Stimulated activated naive CD8-positive, alpha-beta T cell treated with anti-CD3 and anti-CD28 coated beads, Interleukin-15, Interleukin-2, amounts not matched to agents 100 U/mL and 50 U/mL, for 24 hours (primary cell): ENCODE measurements at regions not wholly inside any gene's neighbourhood (a gene's known extent, or its start where the extent isn't known, plus 50 kb on each side); places are given as distances from the start of the nearest gene placed in this dataset.
"Not testable (repeated sequence)": the region's sequence is repeated elsewhere in the genome, so short reads cannot be mapped to it uniquely, and the experiment has no call there.

Source experiments
- ATAC-seq: fragments of 150-1000 bp; cut with Tn5 transposase; one replicate; pipeline ENCODE4 v1.10.0; 2021
- DNase-seq: peaks from one replicate; pipeline ENCODE4 v3.0.0; 2021

DNA sequence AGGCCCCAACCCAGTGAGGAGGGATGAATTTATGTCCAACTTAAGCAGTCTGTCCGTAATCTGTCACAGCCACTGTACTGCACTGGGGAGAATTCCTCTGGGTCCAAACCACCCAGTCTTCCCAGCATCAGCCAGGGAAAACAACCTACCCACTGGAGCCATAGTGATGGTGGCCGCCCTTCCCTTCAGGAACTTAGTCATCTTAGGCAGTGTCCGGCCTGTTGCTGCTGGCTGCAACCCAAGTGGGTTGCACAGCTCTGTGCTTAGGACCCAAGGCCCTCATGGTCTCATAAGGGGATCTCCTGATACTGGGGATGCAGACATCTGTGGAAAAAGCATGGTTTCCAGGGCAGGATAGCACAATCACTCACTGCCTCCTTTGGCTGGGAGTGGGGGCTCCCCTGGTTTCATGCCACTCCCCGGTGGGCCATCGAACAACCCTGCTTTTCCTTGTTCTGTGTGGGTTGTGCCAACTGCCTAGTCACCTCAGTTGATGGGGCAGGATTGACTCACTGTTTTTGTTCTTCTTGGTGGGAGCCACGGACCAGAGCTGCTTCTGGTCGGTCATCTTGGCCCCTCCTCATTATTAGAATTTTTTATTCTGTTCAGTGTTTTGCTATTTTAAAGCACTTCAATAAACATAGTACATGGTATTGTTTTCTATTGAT lies 591.9 kb downstream of the DOK5 start:
- no peak for DNase-seq
- no peak for ATAC-seq

DNA sequence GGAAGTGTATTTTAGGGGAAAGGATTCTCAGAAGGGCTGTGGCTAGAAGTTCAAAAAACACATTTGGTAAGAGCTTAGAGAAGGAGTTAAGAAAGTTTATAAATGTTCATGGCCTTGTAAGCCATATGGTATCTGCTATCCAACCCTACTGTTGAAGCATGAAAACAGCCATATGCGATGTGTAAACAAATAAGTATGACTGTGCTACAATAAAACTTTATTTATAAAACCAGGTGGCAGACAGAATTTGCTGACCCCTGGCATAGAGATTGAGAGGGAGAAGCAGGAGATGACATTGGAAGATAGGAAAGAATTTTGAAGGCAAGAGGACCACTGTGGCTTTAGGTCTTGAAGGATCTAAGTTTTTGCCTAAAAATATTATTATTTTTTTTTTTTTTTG lies 583.5 kb downstream of the DOK5 start:
- ATAC-seq (no peak), DNase-seq (no peak)

DNA sequence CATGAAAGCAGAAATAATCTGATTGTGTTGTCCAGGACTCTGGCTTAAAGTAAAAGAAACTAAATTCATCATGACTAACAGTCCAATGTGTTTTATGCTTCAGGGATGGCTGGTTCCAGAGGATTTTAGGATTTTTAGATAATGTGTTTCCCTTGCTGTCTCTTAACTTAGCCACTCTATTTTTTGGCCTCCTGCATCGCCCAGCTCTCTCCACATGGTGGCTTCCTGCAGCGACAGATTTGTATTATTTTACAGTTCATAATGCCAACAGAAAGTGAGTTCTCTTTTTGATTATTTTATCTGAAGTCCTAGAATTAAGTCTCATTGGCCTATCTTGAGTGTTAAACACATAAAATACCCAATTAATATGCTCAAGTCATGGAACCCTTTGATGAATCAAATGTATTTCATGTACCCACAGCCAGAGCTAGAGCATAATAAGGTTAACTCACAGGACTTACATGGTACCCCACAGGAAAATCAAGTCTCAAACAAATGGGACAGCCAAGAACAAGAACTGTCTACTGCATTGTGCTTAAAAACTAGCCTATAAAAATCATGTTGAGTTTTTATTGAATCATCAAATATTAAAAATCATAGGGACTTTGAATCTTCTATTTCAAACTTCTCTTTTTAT lies 582.5 kb downstream of the DOK5 start:
- ATAC-seq (no peak), DNase-seq (no peak)

DNA sequence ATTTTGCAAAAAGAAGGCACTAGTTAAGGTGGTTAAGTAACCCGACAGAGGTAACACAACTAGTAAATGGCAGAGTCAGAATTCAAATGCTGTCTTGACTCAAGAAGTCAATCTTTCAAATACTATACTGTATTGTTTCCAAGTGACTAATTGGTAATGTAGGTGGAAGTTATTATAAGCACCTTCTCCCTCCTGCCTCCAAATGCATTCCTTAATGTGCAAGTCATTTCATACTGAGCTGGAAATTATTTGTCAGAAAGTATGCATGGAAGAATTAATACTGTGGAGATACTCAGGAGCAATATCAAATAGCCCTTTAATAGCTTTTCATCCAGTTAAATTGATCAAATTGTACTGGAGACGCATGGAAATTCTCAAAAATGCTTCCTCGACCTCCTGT lies 579.1 kb downstream of the DOK5 start:
- DNase-seq (no peak), ATAC-seq (no peak)

DNA sequence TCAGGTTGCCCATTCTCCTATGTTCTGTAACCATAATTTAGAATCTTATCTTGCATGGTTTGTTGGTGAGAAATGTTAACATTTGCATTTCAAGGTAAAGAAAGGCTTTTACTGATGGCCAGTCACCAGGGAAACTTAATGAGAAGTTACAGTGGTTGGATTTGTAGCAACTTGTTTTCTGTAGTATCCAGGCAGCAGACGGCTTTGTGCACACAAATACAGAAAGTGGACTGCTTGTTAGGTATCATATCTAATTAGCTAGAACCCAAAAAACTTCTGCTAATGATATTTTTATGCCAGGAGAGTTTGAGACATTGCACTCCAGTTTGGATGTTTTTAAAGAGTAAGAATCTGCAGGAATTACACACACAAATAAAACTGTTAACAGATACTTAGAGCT lies 578.0 kb downstream of the DOK5 start:
- ATAC-seq: no peak
- no peak for DNase-seq

DNA sequence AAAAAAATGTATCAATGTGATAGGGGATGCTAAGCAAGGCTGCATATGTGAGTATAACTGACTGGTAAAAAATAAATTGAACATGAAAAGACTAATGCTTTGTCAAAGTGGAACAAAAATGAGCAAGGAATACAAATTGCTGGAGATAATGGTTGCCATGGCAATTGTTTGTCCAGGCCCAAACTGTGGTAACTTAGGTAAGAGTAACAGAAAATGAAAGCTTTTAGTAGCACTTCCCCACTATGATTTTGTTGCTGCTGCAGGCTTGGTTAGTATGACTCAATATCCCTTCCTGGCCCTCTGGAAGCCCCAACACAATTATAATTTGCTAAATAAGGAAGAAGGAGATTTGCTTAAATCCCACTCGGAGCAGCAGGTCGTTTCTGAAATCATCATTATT lies 577.1 kb downstream of the DOK5 start:
- DNase-seq: no peak

DNA sequence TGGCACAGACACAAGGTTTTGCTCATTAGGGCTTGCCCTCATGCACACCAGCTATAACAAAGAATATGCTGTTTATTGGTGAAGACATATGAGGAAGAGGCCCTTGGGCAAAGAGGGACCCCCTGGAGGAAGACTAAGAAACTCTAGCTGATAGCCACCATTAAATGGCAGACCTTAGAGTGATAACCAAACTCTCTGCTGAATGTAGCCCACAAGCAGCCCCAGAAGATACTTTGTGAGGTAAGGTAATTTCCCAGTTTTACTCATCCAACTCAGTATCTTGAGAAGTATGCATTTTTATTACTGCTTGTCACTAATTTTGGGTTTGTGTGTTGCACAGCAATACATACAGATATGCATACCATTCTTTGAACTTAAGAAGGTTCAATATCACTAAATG lies 563.3 kb downstream of the DOK5 start:
- ATAC-seq: no peak

More for the DNA sequence above, 577.1 kb downstream of the DOK5 start:
- no peak for ATAC-seq

DNA sequence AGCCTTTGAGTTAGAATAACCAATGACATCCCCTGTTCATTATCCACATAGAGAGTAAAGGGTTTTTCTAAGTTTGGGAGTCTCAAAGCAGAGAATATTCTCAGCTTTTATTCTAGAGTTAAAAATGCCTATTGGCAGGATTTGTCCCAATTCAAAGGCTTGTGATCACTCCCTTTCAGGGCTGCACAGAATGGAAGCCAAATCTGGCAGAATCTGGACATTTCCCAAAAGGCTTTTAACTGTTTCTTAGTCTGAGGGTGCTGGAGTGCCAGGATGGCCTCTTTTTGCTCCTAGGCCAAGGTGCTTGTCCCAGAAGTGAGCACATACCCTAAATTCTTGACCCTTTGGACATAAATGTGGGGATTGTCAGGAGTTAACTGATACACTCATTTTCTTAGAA lies 556.6 kb downstream of the DOK5 start:
- ATAC-seq: no peak
- DNase-seq: no peak

More for the DNA sequence above, 563.3 kb downstream of the DOK5 start:
- no peak for DNase-seq

DNA sequence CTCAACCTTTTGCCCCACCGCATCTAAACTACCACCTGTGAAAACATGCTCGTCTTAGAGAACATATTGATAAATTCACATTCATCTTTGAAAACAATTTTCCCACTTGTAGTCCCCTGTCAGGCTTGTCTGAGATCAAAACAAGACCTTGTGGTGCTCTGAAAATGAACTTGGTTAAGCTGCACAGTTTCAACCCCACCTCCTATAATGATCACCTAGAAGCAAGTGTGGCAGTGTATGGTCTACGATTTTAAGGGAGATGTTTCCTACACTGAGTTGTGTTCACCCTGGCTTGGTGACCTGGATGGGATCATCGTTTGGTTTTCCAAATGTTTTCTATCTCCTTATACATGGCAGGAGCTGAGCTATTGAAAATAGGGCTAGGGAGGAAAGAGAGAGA lies 539.4 kb downstream of the DOK5 start:
- DNase-seq (no peak), ATAC-seq (no peak)

DNA sequence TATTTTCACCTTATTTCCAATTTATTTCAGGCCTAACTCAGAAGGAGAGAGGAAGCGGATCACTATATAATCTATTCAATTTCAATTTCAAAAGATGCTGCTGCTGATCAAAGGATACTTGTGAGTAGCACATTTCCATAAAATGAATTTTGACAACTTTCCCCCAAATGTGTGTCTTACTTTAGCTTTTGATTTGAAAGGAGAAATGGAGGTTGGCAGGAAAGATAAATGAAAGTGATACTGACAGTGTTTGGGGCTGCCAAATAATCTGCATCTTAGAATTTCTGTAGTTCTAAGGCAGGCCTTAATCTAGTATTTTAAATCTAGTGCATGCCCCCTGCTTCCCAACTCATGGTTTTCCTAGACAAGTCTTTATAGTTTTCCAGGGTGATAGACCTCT lies 535.4 kb downstream of the DOK5 start:
- no peak for ATAC-seq
- DNase-seq: no peak

DNA sequence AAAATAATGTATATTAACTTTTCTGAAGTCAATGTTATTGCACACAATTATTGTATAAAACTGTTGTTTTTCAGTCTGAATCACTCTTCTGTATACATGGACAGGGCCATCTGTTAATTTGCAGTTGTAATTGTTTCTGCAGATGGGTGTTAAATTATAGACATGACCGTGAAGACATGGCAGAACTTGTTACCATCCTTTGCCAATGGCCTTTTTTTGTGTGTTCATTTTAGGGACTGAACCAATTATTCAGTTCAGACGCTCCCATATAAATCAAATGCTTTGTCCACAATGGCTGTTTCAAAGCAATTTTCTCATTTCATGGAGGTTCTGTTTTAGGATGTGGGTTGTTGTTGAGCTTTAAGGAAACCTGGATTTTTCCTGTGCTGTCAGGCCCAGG lies 533.7 kb downstream of the DOK5 start:
- no peak for ATAC-seq
- DNase-seq: no peak

DNA sequence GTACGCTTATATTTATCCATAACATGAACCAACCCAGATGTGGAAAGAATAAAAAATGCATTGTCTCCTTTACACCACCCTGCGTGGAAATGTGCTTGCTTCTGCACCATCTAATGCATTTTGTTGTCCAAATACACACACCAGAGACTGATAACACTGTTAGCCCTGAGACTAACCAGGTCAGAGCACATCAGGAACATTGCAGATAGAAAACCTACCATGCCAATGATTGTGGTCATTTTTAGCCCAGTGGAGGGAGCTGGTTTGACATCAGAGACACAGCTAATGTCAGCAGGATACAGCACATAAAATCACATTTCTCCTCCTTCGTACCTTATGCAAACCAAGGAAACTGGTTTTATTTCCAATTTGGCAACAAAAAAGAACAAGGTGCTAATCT lies 528.7 kb downstream of the DOK5 start:
- DNase-seq (no peak), ATAC-seq (no peak)

DNA sequence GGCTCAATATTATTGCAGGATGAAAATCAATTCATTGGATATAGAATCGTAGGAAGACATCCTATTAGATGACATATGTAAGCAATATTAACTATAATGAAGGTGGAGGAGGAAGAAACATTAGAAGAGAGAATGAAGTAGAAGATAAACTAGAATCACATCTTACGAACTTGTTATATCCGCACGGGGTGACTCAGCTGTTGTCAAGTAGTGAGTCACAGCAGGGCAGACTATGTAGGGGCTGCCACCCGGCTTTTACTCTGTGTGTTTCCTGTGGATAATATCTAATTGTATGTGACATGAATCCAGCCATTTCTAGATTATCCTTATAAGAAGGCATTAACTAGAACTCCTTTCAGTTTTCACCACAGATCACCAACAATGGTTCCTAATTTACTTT lies 520.2 kb downstream of the DOK5 start:
- ATAC-seq (no peak), DNase-seq (no peak)

DNA sequence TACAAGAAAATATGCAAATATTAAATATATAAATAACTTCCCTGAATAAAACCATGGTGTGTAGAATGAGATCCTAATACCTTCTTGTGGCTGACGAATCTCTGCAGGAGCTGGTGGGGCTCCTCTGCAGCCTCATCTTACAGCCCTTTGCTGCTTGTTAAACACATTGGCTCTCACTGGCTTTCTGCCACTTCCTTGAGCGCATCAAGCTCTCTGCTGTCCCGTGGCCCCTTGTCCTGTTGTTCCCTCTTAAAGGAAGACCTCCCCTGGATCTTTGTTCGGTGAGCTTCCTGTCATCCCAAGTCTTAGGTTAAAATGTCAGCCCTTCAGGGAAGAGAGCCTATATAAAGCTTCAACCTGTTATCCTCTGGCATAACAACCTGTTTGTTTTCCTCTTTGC lies 519.6 kb downstream of the DOK5 start:
- no peak for ATAC-seq
- DNase-seq: no peak

DNA sequence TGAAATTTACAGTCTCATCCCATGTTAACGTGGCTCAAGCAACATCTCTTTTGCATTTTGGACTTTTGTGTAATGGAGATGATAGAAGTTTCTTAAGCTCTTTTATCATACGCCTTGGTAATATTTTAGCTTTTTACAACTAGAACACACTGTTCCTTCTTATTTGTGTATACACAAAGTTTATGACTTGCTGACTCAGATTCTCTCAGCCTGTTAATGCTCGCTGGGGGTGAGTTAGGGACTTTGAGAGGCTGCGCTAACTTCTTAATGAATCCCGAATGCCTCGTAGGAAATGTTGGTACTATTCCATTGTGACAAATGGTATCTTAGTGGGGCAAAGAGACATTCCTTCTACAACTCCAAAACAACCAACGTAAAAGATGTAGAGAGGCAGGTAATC lies 509.7 kb downstream of the DOK5 start:
- ATAC-seq: no peak

DNA sequence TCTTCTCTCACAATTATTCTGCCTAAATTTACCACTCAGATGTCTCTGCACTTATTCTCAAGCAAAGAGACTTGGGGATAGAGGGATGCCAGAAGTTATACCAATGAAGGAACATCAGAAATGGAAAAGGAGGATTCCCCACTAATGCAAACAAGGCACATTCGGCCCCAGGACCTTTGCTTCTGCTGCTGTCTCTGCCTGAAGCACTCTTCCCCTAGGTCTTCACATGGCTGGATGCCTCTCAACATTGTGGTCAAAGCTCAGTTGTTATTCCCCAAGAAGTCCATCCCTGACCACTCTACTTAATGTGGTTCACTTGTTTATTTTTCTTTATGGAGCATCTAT lies 508.7 kb downstream of the DOK5 start:
- ATAC-seq: no peak

More for the DNA sequence above, 509.7 kb downstream of the DOK5 start:
- DNase-seq: no peak

DNA sequence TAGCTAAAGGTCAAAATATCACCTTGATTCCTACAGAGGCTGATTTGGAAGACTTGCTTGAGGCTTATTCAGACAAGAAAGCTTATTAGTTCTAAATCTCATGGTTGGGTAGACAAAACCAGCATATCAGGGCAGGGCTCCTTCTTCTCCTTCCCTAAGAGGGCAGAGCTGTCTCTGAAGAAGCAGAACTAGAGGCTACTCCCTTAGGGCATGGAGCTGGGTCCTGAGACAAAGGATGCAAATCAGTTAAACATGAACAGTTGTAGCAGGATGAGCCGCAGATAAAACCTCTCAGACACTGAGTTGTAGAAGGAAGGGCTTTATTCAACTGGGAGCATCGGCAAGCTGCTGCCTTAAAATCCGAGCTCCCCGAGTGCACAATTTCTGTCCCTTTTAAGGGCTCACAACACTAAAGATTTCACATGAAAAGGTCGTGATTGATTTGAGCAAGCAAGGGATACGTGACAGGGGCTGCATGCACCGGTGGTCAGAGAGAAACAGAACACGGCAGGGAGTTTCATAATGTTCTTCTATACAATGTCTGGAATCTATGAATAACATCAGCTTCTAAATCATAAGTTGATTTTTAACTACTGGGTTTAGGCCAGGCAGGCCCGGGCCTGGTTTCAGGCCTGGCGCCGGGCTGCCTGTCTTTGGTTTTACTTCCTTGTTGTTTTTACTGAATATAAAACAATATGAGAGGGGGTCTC lies 508.2 kb downstream of the DOK5 start:
- DNase-seq, ATAC-seq: not testable (repeated sequence)

More for the DNA sequence above, 508.7 kb downstream of the DOK5 start:
- DNase-seq: no peak

DNA sequence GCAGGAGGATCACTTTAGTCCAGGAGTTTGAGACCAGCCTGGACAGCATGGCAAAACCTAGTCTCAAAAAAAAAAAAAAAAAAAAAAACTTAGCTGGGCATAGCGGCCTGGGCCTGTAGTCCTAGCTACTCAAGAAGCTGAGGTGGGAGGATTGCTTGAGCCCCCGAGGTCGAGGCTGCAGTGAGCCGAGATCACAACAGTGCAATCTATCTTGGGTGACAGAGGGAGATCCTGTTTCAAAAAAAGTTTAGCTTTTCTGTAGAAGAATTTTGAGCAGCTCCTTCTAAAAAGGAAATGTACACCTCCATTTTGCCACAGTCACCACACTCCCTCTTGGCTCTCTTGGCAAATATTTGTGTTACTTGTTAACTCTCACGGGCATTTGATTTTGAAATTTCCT lies 505.8 kb downstream of the DOK5 start:
- no peak for ATAC-seq

DNA sequence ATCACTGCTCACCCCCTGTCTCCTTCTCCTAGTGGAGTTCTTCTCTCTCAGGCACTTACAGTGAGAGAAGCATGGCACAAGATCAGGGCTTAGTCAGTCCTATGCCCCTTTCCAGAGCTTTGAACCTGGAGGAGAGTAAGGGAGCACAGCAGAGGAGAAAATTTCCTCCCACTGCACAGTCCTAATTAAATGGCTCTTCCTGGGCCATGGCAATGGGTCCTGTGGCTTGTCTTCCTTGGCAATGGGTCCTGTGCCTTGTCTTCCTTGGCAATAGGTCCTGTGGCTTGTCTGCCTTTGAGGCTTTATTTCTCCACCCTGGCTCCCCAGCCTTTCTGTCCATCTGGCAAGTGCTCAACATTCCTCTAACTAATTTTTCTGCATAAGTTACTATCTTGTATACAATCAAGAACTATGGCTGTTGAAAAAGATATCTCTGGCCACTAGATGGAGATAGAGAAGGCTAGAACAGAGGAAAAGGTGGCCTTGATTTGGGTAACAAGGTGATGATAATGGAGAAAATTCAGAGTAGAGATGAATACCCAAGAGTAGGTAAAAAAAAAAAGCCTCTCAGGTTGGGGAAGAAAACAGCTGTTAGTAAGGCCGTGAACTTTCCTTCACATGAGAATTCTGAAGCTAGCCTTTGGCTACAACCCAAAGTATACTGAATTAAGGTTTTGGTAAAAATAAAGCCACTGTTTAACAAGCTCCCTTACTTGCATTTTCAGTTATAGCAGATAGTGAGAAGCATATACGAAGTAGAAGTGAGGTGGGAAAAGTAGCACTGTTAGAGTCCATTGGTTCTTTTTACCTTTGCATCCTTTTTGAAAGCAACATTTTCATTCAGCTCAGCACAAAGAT lies 504.9 kb downstream of the DOK5 start:
- no peak for ATAC-seq
- no peak for DNase-seq

More for the DNA sequence above, 505.8 kb downstream of the DOK5 start:
- no peak for DNase-seq

DNA sequence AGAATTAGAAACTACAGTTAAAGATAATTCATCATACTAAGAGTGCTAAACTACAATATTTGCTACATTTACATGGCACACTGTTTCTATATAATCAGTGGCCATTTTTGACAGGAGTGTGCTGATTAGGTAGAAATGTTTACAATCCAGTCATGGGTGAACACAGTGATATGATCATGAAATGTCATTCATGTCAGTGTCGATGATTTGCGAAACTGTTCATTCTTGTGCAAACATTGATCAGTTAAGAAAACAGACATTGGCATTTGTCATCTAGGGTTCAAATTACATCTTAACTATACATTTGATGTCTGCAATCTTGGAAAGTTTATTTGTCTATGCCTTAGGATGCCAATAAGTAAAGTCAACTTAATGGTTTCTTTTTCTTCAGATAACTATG lies 474.9 kb downstream of the DOK5 start:
- DNase-seq: no peak
- no peak for ATAC-seq

DNA sequence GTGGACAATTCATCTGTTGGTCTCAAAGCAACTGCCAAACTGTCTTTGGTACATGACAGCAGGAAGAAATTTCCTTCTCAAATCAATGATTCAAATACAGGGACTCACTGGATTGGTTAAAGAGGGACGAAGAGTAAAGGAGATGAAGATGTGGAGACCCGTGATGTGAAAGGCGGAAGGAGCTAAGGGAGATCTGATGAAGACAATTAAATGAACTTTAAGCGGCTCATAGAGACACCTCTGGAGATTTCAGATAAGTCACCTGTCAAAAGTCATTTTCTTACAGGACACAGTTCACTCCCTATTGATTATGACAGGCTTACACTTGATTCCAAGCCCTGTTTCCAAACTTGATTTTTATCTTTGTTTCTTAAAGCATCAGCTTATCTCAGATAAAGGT lies 466.3 kb downstream of the DOK5 start:
- no peak for ATAC-seq
- DNase-seq: no peak

DNA sequence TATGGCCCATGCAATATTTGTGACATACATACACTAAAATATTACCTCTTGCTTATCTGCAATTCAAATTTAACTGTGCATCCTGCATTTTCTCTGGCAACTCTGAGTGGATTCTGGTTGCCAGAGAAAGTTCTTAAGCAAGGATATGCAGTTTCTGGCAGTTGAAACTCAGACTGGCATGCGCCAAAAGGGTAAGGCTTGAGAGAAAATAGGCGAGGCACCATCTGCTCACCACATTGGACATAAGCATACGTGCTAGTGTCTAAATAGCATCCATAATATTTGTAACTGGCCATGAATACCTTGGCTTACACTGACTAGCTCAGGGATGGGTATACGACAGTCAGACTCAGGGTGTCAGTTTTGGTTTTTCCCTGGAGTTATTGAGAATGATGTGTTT lies 465.1 kb downstream of the DOK5 start:
- ATAC-seq: no peak
- no peak for DNase-seq

DNA sequence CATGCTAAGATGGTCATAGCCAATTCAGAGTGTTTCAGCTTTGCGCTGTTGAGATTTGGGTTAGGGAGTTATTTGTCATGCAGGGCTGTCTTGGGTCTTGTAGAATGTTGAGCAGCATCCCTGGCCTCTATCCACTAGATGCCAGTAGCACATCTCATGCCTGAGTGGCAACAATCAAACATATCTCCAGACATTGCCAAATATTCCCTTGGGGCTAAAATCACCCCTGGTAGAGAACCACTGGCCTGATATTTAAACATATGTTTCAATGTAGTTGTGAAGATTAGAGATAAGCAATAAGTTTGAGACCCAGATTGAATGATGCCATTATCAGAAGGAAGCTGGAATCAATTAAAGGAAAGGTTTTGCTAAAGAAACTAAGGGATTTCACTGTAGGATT lies 463.3 kb downstream of the DOK5 start:
- ATAC-seq (no peak), DNase-seq (no peak)
